H9 (cell line): ENCODE measurements at regions not wholly inside any gene's neighbourhood (a gene's known extent, or its start where the extent isn't known, plus 50 kb on each side); places are given as distances from the start of the nearest gene placed in this dataset.

Source experiments
- DNase-seq: peaks from one replicate; pipeline ENCODE4 v3.0.0-alpha.2; 2017
- H2AFZ ChIP-seq: one replicate; pipeline ENCODE4 v1.6.1; 2013; ENCODE audit warnings: mild to moderate bottlenecking, low read length, control low read depth, moderate library complexity
- H2AK5ac ChIP-seq: 2 replicates; pipeline ENCODE4 v1.6.1; 2013; ENCODE audit warnings: low read length, control low read depth, mixed read lengths; ENCODE audit not compliant: insufficient read length
- H2BK120ac ChIP-seq: one replicate; pipeline ENCODE4 v1.6.1; 2013; ENCODE audit warnings: low read depth, mild to moderate bottlenecking, low read length, control low read depth, inconsistent platforms; ENCODE audit not compliant: poor library complexity, severe bottlenecking
- H2BK12ac ChIP-seq: 2 replicates; pipeline ENCODE4 v1.6.1; 2013; ENCODE audit warnings: low read length, control low read depth, mixed read lengths, low read depth; ENCODE audit not compliant: insufficient read length
- H2BK15ac ChIP-seq: 2 replicates; pipeline ENCODE4 v1.6.1; 2013; ENCODE audit warnings: low read depth, low read length, control low read depth
- H2BK20ac ChIP-seq: one replicate; pipeline ENCODE4 v1.6.1; 2013; ENCODE audit warnings: low read depth, mild to moderate bottlenecking, low read length, control low read depth, inconsistent platforms; ENCODE audit not compliant: poor library complexity, severe bottlenecking
- H2BK5ac ChIP-seq: 2 replicates; pipeline ENCODE4 v1.6.1; 2013; ENCODE audit warnings: low read length, control low read depth, mixed read lengths; ENCODE audit not compliant: insufficient read length
- H3K14ac ChIP-seq: 2 replicates; pipeline ENCODE4 v1.6.1; 2013; ENCODE audit warnings: low read length, control low read depth; ENCODE audit not compliant: insufficient read depth
- H3K18ac ChIP-seq: 2 replicates; pipeline ENCODE4 v1.6.1; 2013; ENCODE audit warnings: low read depth, mild to moderate bottlenecking, mixed read lengths, low read length, control low read depth; ENCODE audit not compliant: insufficient read length
- H3K23ac ChIP-seq: 2 replicates; pipeline ENCODE4 v1.6.1; 2013; ENCODE audit warnings: low read length, control low read depth, mixed read lengths, low read depth; ENCODE audit not compliant: insufficient read length
- H3K23me2 ChIP-seq: 2 replicates; pipeline ENCODE4 v1.6.1; 2013; ENCODE audit warnings: low read depth, mild to moderate bottlenecking, mixed read lengths, low read length, control low read depth; ENCODE audit not compliant: insufficient read length, poor library complexity, severe bottlenecking
- H3K27ac ChIP-seq: 2 replicates; pipeline ENCODE4 v1.5.1; 2013; ENCODE audit warnings: low read length, control low read depth, mixed read lengths, low read depth; ENCODE audit not compliant: insufficient read length
- H3K27me3 ChIP-seq: 2 replicates; pipeline ENCODE4 v1.6.1; 2013; ENCODE audit warnings: low read length, control low read depth, inconsistent platforms; ENCODE audit not compliant: insufficient read depth
- H3K4ac ChIP-seq: 2 replicates; pipeline ENCODE4 v1.6.1; 2013; ENCODE audit warnings: low read depth, mild to moderate bottlenecking, control low read depth, inconsistent platforms, low read length, moderate library complexity
- H3K4me1 ChIP-seq: 2 replicates; pipeline ENCODE4 v1.6.1; 2013; ENCODE audit warnings: low read length, control low read depth, inconsistent platforms; ENCODE audit not compliant: insufficient read depth
- H3K4me2 ChIP-seq: 2 replicates; pipeline ENCODE4 v1.6.1; 2013; ENCODE audit warnings: low read length, control low read depth, mixed read lengths; ENCODE audit not compliant: insufficient read length, insufficient read depth
- H3K56ac ChIP-seq: 2 replicates; pipeline ENCODE4 v1.6.1; 2013; ENCODE audit warnings: low read depth, mild to moderate bottlenecking, mixed read lengths, low read length, control low read depth; ENCODE audit not compliant: insufficient read length
- H3K79me1 ChIP-seq: 2 replicates; pipeline ENCODE4 v1.6.1; 2013; ENCODE audit warnings: low read depth, mild to moderate bottlenecking, moderate library complexity, low read length, control low read depth, inconsistent platforms; ENCODE audit not compliant: insufficient read depth, poor library complexity, severe bottlenecking
- H3K79me2 ChIP-seq: 2 replicates; pipeline ENCODE4 v1.6.1; 2013; ENCODE audit warnings: low read length, control low read depth, inconsistent platforms; ENCODE audit not compliant: insufficient read depth
- H3K9ac ChIP-seq: 2 replicates; pipeline ENCODE4 v1.6.1; 2013; ENCODE audit warnings: low read length, control low read depth, mixed read lengths; ENCODE audit not compliant: insufficient read length; ENCODE audit errors: extremely low read depth
- H3K9me3 ChIP-seq: one replicate; pipeline ENCODE4 v1.6.1; 2013; ENCODE audit warnings: low read depth, low read length, inconsistent platforms; ENCODE audit not compliant: control insufficient read depth
- H3T11ph ChIP-seq: one replicate; pipeline ENCODE4 v1.6.1; 2013; ENCODE audit warnings: mild to moderate bottlenecking, low read length, control low read depth, inconsistent platforms
- H4K20me1 ChIP-seq: one replicate; pipeline ENCODE4 v1.6.1; 2013; ENCODE audit not compliant: control insufficient read depth, insufficient read length, insufficient read depth
- H4K5ac ChIP-seq: 2 replicates; pipeline ENCODE4 v1.6.1; 2013; ENCODE audit warnings: low read depth, mild to moderate bottlenecking, mixed read lengths, low read length, control low read depth; ENCODE audit not compliant: insufficient read length
- H4K8ac ChIP-seq: replicated peaks from 2 replicates; pipeline ENCODE4 v1.6.1; 2013; ENCODE audit warnings: low read length, control low read depth, mixed read lengths, low read depth; ENCODE audit not compliant: insufficient read length
- H4K91ac ChIP-seq: 2 replicates; pipeline ENCODE4 v1.6.1; 2013; ENCODE audit warnings: low read depth, mild to moderate bottlenecking, moderate library complexity, mixed read lengths, low read length, control low read depth; ENCODE audit not compliant: insufficient read length
- H3K27ac Mint-ChIP-seq, 3 experiments: 2 replicates in 2 of 3; 3 replicates in 1 of 3; pipeline ENCODE4 v1.8.0; 2020 to 2021; ENCODE audit warnings: mixed read lengths in 3 of 3, mild to moderate bottlenecking in 1 of 3, moderate library complexity in 1 of 3
- H3K27me3 Mint-ChIP-seq: 2 replicates; pipeline ENCODE4 v1.8.0; 2021; ENCODE audit warnings: low read depth, mild to moderate bottlenecking, moderate library complexity, mixed read lengths
- H3K36me3 Mint-ChIP-seq, 3 experiments: 2 replicates in 2 of 3; 3 replicates in 1 of 3; pipeline ENCODE4 v1.8.0; 2020 to 2021; ENCODE audit warnings: low read depth in 3 of 3, mixed read lengths in 3 of 3; ENCODE audit not compliant: insufficient read depth in 1 of 3
- H3K4me1 Mint-ChIP-seq, 2 experiments: 2 replicates each; pipeline ENCODE4 v1.8.0; 2020; ENCODE audit warnings: mixed read lengths in 2 of 2
- H3K4me3 Mint-ChIP-seq, 2 experiments: 2 replicates in 1 of 2; 3 replicates in 1 of 2; pipeline ENCODE4 v1.8.0; 2020 to 2021; ENCODE audit warnings: mild to moderate bottlenecking in 2 of 2, mixed read lengths in 2 of 2, moderate library complexity in 1 of 2
- H3K9me3 Mint-ChIP-seq, 2 experiments: 2 replicates in 1 of 2; 3 replicates in 1 of 2; pipeline ENCODE4 v1.8.0; 2020; ENCODE audit warnings: mild to moderate bottlenecking in 2 of 2, mixed read lengths in 2 of 2, moderate library complexity in 1 of 2
- WGBS: extraction: QIAGEN DNeasy Blood & Tissue Kit; methylation state at CpG from one replicate; pipeline ENCODE4 v1.1.7; 2013; ENCODE audit warnings: missing lambda C conversion rate, low lambda C conversion rate, mixed read lengths; ENCODE audit not compliant: insufficient read length; ENCODE audit errors: extremely low coverage; 5-methylcytosine and 5-hydroxymethylcytosine counted together
- TF ChIP-seq, protein P1 (sequence below): fragments of 200-600 bp; sonication (generic); conservative IDR thresholded peaks from 3 replicates; pipeline ENCODE4 v1.8.0; 2021; ENCODE audit warnings: antibody characterized with exemption, mild to moderate bottlenecking

DNA sequence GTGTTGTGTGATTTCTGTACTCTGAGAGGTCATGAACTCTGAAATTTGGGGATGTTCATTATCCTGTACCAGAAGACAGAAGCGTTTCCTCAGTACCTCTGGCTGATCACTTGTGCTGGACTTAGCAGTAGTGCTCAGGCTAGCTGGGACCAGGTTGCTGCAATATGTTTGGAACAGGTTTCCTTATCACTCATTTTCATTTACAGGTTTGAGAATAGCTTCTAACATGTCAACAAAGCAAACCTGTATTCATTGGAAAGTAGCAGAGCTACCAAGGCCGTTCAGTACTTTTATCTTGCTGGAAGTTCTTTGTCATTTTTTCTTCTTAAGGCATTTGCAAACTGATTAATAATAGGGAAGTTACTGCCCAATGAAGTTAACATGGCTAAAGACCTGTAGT is 242.9 kb upstream of the ANKRD50 start:
- Histone ChIP-seq H3K9ac (no peak overlapping the region), H3K9me3 (no peaks in the 10 kb centered on the region), H3K27me3 (no peaks in the 10 kb centered on the region), H2AFZ (no peak overlapping the region), H3K27ac (no peak overlapping the region), H3K18ac (no peak overlapping the region), H4K91ac (no peak overlapping the region), H4K5ac (no peak overlapping the region), H2BK120ac (no peak overlapping the region), H3T11ph (no peak overlapping the region), H2BK12ac (no peak overlapping the region), H2BK15ac (no peak overlapping the region), H3K4ac (no peak overlapping the region), H3K4me2 (no peak overlapping the region), H4K20me1 (no peaks in the 10 kb centered on the region), H2BK20ac (no peak overlapping the region), H3K79me1 (no peaks in the 10 kb centered on the region), H3K14ac (no peak overlapping the region), H3K79me2 (no peaks in the 10 kb centered on the region), H4K8ac (no peak overlapping the region), H2BK5ac (no peak overlapping the region), H3K4me1 (no peaks in the 10 kb centered on the region), H3K23me2 (no peaks in the 10 kb centered on the region), H3K56ac (no peak overlapping the region), H3K23ac (no peak overlapping the region), H2AK5ac (no peak overlapping the region)
- Mint-ChIP-seq H3K27ac (no peak overlapping the region), H3K27me3 (no peaks in the 10 kb centered on the region; the same call in 1 of the 2 replicates), H3K4me1 (peaks cover 2 to 5% of the 10 kb centered on the region in 2 experiments; a peak in 3 of 4 replicates), H3K9me3 (peaks cover 14 to 17% of the 10 kb centered on the region in 2 experiments), H3K4me3 (no peak overlapping the region), H3K36me3 (peaks cover 9 to 19% (median 10%) of the 10 kb centered on the region in 3 experiments)
- no peak for DNase-seq
- TF ChIP-seq, protein P1, sequence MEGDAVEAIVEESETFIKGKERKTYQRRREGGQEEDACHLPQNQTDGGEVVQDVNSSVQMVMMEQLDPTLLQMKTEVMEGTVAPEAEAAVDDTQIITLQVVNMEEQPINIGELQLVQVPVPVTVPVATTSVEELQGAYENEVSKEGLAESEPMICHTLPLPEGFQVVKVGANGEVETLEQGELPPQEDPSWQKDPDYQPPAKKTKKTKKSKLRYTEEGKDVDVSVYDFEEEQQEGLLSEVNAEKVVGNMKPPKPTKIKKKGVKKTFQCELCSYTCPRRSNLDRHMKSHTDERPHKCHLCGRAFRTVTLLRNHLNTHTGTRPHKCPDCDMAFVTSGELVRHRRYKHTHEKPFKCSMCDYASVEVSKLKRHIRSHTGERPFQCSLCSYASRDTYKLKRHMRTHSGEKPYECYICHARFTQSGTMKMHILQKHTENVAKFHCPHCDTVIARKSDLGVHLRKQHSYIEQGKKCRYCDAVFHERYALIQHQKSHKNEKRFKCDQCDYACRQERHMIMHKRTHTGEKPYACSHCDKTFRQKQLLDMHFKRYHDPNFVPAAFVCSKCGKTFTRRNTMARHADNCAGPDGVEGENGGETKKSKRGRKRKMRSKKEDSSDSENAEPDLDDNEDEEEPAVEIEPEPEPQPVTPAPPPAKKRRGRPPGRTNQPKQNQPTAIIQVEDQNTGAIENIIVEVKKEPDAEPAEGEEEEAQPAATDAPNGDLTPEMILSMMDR: no peak
- no CpG with 5 or more reads among the region's 2 CpGs for WGBS
